GM12878 (cell line): ENCODE measurements at regions not wholly inside any gene's neighbourhood (a gene's known extent, or its start where the extent isn't known, plus 50 kb on each side); places are given as distances from the start of the nearest gene placed in this dataset.

ENCODE experiments used
- ATAC-seq: fragments of 200-7000 bp; cut with Tn5 transposase; 3 replicates; pipeline ENCODE4 v1.9.1; 2020; ENCODE audit warnings: mild to moderate bottlenecking, moderate library complexity
- BruUV-seq: library from RNA; stranded (reverse); fragments of 400-500 nt; replicated peaks from 2 replicates; lab custom pipeline; 2021; lab: Mats Ljungman, UMichigan
- CTCF ChIA-PET: fragments of 300-600 bp; sonication (Branson Sonifier 250); formaldehyde crosslinking; extraction: SDS; loops from one replicate; lab custom pipeline; 2021; ENCODE audit warnings: inconsistent platforms; lab: Yijun Ruan, JAX
- POLR2A ChIA-PET: fragments of 350-600 bp; formaldehyde crosslinking; extraction: SDS; loops from one replicate; lab custom pipeline; 2021; ENCODE audit warnings: inconsistent platforms; lab: Charles Lee
- RAD21 ChIA-PET: fragments of 300-600 bp; sonication (Branson Sonifier 250); formaldehyde crosslinking; loops from one replicate; lab custom pipeline; 2023; ENCODE audit warnings: antibody characterized with exemption; ENCODE audit not compliant: unreplicated experiment; lab: Charles Lee
- SMC1A ChIA-PET: fragments of 300-600 bp; sonication (Branson Sonifier 250); formaldehyde crosslinking; loops from one replicate; lab custom pipeline; 2023; ENCODE audit not compliant: unreplicated experiment, uncharacterized antibody; lab: Charles Lee
- DNase-seq: peaks from one replicate; pipeline ENCODE4 v3.0.0-alpha.2; 2011; ENCODE audit warnings: low read depth, low spot score
- FAIRE-seq: peaks from 3 replicates; lab custom pipeline; 2011; peaks lifted over from hg19 to GRCh38; lab: Jason Lieb, UNC
- H2AFZ ChIP-seq: 2 replicates; pipeline ENCODE4 v1.6.0; 2011; ENCODE audit warnings: low read depth, low read length, control low read depth; ENCODE audit not compliant: control insufficient read depth
- H3K27ac ChIP-seq: 2 replicates; pipeline ENCODE4 v1.5.1; 2011; ENCODE audit warnings: control low read depth; ENCODE audit not compliant: control insufficient read depth, insufficient read depth
- H3K27me3 ChIP-seq, 2 experiments: replicated peaks in 1 of 2; 2 replicates each; pipeline versions ENCODE4 v1.6.0 to v1.6.1; 2011; ENCODE audit warnings: low read length in 1 of 2; ENCODE audit not compliant: control insufficient read depth in 2 of 2, insufficient read depth in 2 of 2
- H3K36me3 ChIP-seq, 2 experiments: 2 replicates each; pipeline ENCODE4 v1.5.1; 2011; ENCODE audit warnings: low read length in 1 of 2; ENCODE audit not compliant: control insufficient read depth in 2 of 2, insufficient read depth in 2 of 2
- H3K4me1 ChIP-seq: 2 replicates; pipeline ENCODE4 v1.6.1; 2011; ENCODE audit warnings: mild to moderate bottlenecking, low read length, moderate library complexity, mixed read lengths; ENCODE audit not compliant: control insufficient read depth, insufficient read depth
- H3K4me2 ChIP-seq: 2 replicates; pipeline ENCODE4 v1.6.0; 2011; ENCODE audit warnings: control low read depth; ENCODE audit not compliant: control insufficient read depth, insufficient read depth
- H3K4me3 ChIP-seq: fragments of 200-600 bp; sonication (generic); 2 replicates; pipeline ENCODE4 v1.5.1; 2016
- H3K79me2 ChIP-seq: 2 replicates; pipeline ENCODE4 v1.6.0; 2011; ENCODE audit warnings: low read length; ENCODE audit not compliant: control insufficient read depth, insufficient read depth
- H3K9ac ChIP-seq: 2 replicates; pipeline ENCODE4 v1.8.0; 2011; ENCODE audit warnings: low read length, control low read depth, mixed read lengths; ENCODE audit not compliant: control insufficient read depth, insufficient read depth
- H3K9me3 ChIP-seq: replicated peaks from 3 replicates; pipeline ENCODE4 v1.5.1; 2011; ENCODE audit warnings: mild to moderate bottlenecking, low read length; ENCODE audit not compliant: control insufficient read depth, insufficient read depth
- H4K20me1 ChIP-seq: 2 replicates; pipeline ENCODE4 v1.6.0; 2011; ENCODE audit not compliant: control insufficient read depth, insufficient read depth
- HDAC6 ChIP-seq: fragments of 200-600 bp; sonication (generic); IDR thresholded peaks from one replicate; pipeline ENCODE4 v1.8.0; 2017; ENCODE audit warnings: antibody characterized with exemption; ENCODE audit not compliant: unreplicated experiment
- IRF4 ChIP-seq: IDR thresholded peaks from 2 replicates; pipeline ENCODE4 v1.6.1; 2011; ENCODE audit warnings: low read depth, low read length
- MYB ChIP-seq: fragments of 150-350 bp; IDR thresholded peaks from 2 replicates; pipeline ENCODE4 v1.6.1; 2014; ENCODE audit warnings: mild to moderate bottlenecking, low read depth, low read length, borderline replicate concordance
- SREBF1 ChIP-seq: IDR thresholded peaks from 2 replicates; pipeline ENCODE4 v1.6.1; 2012; ENCODE audit warnings: mild to moderate bottlenecking, low read length
- WGBS: methylation state at CpG from one replicate; pipeline ENCODE4 v1.1.6; 2016; ENCODE audit warnings: low lambda C conversion rate; ENCODE audit not compliant: insufficient replicate concordance, insufficient coverage; ENCODE audit errors: missing lambda C conversion rate; 5-methylcytosine and 5-hydroxymethylcytosine counted together
- in situ Hi-C: fragments of 300-500 bp; cut with MboI; formaldehyde crosslinking; loops from 9 replicates; pipeline ENCODE4 v1.14.3; 2018; ENCODE audit warnings: mixed read lengths
- intact Hi-C: fragments of 100-400 bp; cut with micrococcal nuclease; formaldehyde crosslinking; loops from one replicate; pipeline ENCODE4 v1.14.2; 2022; ENCODE audit not compliant: unreplicated experiment
- TF ChIP-seq, protein P1 (sequence below): fragments of 450-650 bp; formaldehyde crosslinking; IDR thresholded peaks from 2 replicates; pipeline ENCODE4 v1.4.0; 2020; ENCODE audit warnings: mild to moderate bottlenecking, moderate library complexity

DNA sequence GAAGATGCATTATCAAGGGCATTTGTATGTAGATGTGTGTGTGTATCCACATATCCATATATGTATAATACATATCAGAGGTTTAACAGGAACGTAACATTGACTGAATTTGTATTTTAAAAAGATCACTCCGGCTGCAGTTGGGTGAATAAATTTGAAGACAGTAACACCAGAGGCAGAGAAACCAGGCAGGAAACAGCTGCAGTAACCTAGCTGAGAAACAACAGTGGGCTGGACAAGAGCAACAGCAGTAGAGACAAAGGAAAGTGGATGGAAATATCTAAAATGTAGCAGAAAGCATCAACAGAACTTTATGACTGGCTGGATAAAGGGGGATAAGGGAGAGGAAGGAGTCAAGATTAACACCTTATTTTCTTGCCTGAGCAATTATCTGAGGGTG lies 68.3 kb upstream of the SETMAR start:
- Histone ChIP-seq H2AFZ (no peak overlapping the region), H3K4me3 (no peak overlapping the region), H3K27me3 (peaks cover 0 to 3% of the 10 kb centered on the region in 2 experiments; a peak in 3 of 4 replicates), H3K9ac (no peak overlapping the region), H3K36me3 (no peaks in the 10 kb centered on the region), H4K20me1 (no peaks in the 10 kb centered on the region), H3K79me2 (no peaks in the 10 kb centered on the region), H3K9me3 (no peaks in the 10 kb centered on the region), H3K4me1 (no peaks in the 10 kb centered on the region), H3K4me2 (no peak overlapping the region), H3K27ac (no peak overlapping the region)
- ATAC-seq (no peak), FAIRE-seq (no peak), DNase-seq (no peak)
- no peak for TF ChIP-seq IRF4
- no peak for TF ChIP-seq HDAC6
- TF ChIP-seq, protein P1, sequence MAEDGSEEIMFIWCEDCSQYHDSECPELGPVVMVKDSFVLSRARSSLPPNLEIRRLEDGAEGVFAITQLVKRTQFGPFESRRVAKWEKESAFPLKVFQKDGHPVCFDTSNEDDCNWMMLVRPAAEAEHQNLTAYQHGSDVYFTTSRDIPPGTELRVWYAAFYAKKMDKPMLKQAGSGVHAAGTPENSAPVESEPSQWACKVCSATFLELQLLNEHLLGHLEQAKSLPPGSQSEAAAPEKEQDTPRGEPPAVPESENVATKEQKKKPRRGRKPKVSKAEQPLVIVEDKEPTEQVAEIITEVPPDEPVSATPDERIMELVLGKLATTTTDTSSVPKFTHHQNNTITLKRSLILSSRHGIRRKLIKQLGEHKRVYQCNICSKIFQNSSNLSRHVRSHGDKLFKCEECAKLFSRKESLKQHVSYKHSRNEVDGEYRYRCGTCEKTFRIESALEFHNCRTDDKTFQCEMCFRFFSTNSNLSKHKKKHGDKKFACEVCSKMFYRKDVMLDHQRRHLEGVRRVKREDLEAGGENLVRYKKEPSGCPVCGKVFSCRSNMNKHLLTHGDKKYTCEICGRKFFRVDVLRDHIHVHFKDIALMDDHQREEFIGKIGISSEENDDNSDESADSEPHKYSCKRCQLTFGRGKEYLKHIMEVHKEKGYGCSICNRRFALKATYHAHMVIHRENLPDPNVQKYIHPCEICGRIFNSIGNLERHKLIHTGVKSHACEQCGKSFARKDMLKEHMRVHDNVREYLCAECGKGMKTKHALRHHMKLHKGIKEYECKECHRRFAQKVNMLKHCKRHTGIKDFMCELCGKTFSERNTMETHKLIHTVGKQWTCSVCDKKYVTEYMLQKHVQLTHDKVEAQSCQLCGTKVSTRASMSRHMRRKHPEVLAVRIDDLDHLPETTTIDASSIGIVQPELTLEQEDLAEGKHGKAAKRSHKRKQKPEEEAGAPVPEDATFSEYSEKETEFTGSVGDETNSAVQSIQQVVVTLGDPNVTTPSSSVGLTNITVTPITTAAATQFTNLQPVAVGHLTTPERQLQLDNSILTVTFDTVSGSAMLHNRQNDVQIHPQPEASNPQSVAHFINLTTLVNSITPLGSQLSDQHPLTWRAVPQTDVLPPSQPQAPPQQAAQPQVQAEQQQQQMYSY (CRISPR knock-in tag): no peak
- no peak for TF ChIP-seq SREBF1
- no peak for TF ChIP-seq MYB
- BruUV-seq: no TSS peak
- POLR2A ChIA-PET: no interaction called here
- in situ Hi-C loops: no loop called here
- SMC1A ChIA-PET: no interaction called here
- intact Hi-C loops: no loop called here
- CTCF ChIA-PET: no interaction called here
- WGBS: 3% methylated on average over 2 of the region's 2 CpGs
- RAD21 ChIA-PET: no interaction called here
